Type B pancreatic cell (in vitro differentiated cells): ENCODE measurements at regions not wholly inside any gene's neighbourhood (a gene's known extent, or its start where the extent isn't known, plus 50 kb on each side); places are given as distances from the start of the nearest gene placed in this dataset.
"Not testable (repeated sequence)": the region's sequence is repeated elsewhere in the genome, so short reads cannot be mapped to it uniquely, and the experiment has no call there.

Source experiments
- DNase-seq: peaks from one replicate; pipeline ENCODE4 v3.0.0; 2021; ENCODE audit warnings: mixed read lengths; ENCODE audit not compliant: unreplicated experiment; ENCODE audit errors: extremely low spot score
- H3K27ac Mint-ChIP-seq: 2 replicates; pipeline ENCODE4 v1.8.0; 2021; ENCODE audit warnings: mild to moderate bottlenecking, mixed read lengths
- H3K27me3 Mint-ChIP-seq: 2 replicates; pipeline ENCODE4 v1.8.0; 2021; ENCODE audit warnings: mixed read lengths
- H3K36me3 Mint-ChIP-seq: 2 replicates; pipeline ENCODE4 v1.8.0; 2021; ENCODE audit warnings: mixed read lengths
- H3K4me1 Mint-ChIP-seq: one replicate; pipeline ENCODE4 v1.8.0; 2021; ENCODE audit warnings: mixed read lengths; ENCODE audit not compliant: unreplicated experiment
- H3K4me3 Mint-ChIP-seq: 2 replicates; pipeline ENCODE4 v1.8.0; 2021; ENCODE audit warnings: mild to moderate bottlenecking, mixed read lengths
- H3K9me3 Mint-ChIP-seq: 2 replicates; pipeline ENCODE4 v1.8.0; 2021; ENCODE audit warnings: mixed read lengths
- TF ChIP-seq, protein P1 (sequence below): fragments of 200-600 bp; sonication (generic); conservative IDR thresholded peaks from 2 replicates; pipeline ENCODE4 v1.5.0; 2021; ENCODE audit warnings: antibody characterized with exemption, mild to moderate bottlenecking

DNA sequence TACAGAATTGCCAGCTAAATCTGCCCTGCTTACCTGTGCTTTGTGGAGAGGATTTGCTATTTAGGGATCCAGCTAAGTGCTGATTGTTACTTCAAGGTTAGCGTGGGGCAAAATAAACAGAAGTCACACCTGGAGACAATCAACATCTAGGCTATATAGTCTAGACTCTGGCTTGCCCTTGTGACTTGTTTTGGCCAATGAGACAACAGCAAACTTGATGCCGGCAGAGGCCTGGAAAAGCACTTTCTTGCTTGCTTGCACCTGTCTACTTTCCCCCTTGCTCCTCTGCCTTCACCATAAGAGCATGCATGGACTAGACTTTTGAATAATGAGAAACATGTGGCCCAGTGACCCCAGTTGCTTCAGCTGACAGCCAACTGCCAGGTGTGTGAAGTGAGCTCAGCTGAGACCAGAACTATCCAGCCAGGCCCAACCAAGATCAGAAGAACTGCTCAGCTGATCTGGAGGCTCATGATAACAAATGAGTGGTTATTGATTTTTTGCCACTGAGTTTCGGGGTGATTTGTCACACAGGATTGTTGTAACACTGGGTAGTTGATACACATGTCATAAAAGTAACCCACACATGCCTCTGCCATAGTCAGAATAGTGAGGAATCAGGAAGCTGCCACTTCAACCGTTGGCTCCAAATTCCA is 164.4 kb downstream of the RBMX2 start:
- H3K4me3 Mint-ChIP-seq, result no peak overlapping the region
- no peaks in the 10 kb centered on the region for H3K9me3 Mint-ChIP-seq
- DNase-seq, result no peak
- H3K4me1 Mint-ChIP-seq, result no peaks in the 10 kb centered on the region
- no peaks in the 10 kb centered on the region for H3K36me3 Mint-ChIP-seq
- H3K27ac Mint-ChIP-seq, result no peak overlapping the region
- peaks cover 11% of the 10 kb centered on the region for H3K27me3 Mint-ChIP-seq
- TF ChIP-seq, protein P1, sequence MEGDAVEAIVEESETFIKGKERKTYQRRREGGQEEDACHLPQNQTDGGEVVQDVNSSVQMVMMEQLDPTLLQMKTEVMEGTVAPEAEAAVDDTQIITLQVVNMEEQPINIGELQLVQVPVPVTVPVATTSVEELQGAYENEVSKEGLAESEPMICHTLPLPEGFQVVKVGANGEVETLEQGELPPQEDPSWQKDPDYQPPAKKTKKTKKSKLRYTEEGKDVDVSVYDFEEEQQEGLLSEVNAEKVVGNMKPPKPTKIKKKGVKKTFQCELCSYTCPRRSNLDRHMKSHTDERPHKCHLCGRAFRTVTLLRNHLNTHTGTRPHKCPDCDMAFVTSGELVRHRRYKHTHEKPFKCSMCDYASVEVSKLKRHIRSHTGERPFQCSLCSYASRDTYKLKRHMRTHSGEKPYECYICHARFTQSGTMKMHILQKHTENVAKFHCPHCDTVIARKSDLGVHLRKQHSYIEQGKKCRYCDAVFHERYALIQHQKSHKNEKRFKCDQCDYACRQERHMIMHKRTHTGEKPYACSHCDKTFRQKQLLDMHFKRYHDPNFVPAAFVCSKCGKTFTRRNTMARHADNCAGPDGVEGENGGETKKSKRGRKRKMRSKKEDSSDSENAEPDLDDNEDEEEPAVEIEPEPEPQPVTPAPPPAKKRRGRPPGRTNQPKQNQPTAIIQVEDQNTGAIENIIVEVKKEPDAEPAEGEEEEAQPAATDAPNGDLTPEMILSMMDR, result no peak

DNA sequence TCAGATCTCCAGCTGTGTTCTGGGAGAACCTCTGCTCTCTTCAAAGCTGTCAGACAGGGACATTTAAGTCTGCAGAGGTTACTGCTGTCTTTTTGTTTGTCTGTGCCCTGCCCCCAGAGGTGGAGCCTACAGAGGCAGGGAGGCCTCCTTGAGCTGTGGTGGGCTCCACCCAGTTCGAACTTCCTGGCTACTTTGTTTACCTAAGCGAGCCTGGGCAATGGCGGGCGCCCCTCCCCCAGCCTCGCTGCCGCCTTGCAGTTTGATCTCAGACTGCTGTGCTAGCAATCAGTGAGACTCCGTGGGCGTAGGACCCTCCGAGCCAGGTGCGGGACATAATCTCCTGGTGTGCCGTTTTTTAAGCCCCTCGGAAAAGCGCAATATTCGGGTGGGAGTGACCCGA is 171.2 kb downstream of the RBMX2 start:
- not testable (repeated sequence) for H3K4me3 Mint-ChIP-seq, DNase-seq, H3K36me3 Mint-ChIP-seq, H3K27me3 Mint-ChIP-seq, H3K27ac Mint-ChIP-seq, H3K9me3 Mint-ChIP-seq, H3K4me1 Mint-ChIP-seq
